ENCODE measurements at regions not wholly inside any gene's neighbourhood (a gene's known extent, or its start where the extent isn't known, plus 50 kb on each side); places are given as distances from the start of the nearest gene placed in this dataset.

DNA sequence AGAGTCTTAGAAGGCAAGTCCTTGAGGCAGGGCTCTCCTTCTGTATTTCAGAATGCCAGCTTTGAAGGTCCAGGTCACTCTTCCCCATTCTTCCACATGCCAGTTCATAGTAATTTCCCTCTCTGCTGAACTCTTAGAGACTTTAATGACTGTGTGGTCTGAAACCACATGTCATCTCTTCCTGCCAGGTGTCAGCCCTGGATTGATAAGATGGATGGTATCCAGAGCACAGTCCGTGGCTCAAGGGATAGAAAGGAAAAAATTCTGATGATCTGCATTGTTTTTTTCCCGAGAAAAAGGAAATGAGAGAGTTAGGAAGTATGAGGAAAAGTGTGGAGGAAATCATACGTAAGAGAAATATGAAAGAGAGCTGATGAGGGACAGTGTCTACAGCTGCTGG, 250.9 kb downstream of the TPBG start:
- TF ChIP-seq CTCF (IDR thresholded peaks at IDR 0.05) (no peak), POLR2A (IDR thresholded peaks at IDR 0.05) (no peak), POLR2AphosphoS5 (IDR thresholded peaks at IDR 0.05) (no peak)

Measured in breast epithelium (tissue), 3 donors.